ENCODE measurements at regions not wholly inside any gene's neighbourhood (a gene's known extent, or its start where the extent isn't known, plus 50 kb on each side); places are given as distances from the start of the nearest gene placed in this dataset.

DNA sequence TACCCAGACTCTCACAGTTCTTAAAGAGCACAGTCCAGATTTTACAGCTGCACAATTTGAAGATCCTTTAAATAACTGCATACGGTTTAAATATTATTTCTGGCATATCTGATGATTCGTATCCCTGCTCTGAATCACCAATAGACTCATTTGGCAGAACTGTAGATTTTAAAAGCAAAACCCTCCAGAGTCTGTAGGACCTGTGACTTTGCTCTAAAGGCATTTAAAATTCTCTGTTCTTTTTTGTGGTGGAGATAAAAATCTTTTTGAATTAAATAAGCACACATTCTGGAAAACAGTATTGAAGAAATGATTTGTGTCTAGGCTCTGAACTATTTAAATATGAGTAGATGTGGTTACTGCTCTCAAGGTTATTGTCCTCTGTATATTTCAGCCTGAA lies 246.2 kb upstream of the PITX2 start (continued):
- no peak for TF ChIP-seq GTF2F1 (IDR thresholded peaks at IDR 0.05; ENCODE audit: borderline replicate concordance, low read depth, low read length)
